Tongue (tissue), 1 donor: ENCODE measurements at regions not wholly inside any gene's neighbourhood (a gene's known extent, or its start where the extent isn't known, plus 50 kb on each side); places are given as distances from the start of the nearest gene placed in this dataset.

Source experiments
- DNase-seq: peaks from one replicate; pipeline ENCODE4 v3.0.0-alpha.2; 2015

DNA sequence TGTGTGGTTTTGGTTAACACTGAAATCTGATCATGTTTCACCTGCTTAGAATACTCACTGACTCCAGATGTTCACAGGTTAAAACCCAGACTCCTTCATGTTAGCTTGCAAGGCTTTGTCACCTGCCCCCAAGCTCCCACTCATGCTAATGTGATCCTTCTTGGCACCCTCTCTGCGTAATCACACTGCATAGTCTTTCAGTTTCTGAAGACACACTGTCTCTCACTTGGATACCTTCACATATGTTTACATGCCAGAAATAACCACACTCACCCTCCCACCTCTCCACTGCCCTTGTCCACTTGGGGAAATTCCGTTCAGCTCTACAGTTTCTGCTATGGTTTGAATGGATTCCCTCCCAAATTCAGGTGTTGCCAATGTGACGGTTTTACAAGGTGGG lies 234.7 kb upstream of the SASH1 start:
- no peak for DNase-seq

DNA sequence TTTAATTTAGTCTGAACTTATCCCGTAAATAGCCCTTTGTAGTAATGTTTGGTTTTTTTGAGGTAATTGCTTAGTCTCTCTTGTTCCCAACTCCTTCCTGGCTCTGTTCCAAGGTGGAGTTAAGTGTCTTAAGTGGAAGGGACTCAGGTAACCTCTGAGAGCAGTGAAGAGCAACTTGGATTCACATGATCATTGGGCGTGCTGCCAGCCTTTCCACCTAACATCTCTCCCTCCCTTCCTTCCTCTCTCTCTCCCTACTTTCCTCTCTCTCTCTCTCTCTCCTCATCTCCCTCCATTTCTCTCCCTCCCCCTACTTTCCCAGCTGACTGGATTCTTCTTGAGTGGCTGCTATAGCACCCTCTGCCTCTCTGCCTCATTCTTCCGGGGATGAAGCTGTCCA lies 232.9 kb upstream of the SASH1 start:
- peak; percentile 81 for DNase-seq

DNA sequence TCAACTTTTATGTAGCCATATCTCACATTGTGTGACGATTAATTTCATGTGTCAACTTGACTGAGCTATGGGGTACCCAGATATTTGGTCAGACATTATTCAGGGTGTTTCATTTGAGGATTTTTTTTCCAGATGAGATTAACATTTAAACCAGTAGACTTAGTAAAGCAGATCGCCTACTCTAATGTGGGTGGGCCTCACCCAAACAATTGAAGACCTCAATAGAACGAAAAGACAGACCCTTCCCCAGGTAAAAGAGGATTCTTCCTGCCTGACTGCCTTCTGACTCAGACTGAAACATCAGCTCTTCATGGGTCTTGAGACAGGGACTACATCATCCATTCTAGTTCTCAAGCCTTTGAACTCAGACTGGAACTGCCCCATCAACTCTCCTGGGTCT lies 231.7 kb upstream of the SASH1 start:
- no peak for DNase-seq

DNA sequence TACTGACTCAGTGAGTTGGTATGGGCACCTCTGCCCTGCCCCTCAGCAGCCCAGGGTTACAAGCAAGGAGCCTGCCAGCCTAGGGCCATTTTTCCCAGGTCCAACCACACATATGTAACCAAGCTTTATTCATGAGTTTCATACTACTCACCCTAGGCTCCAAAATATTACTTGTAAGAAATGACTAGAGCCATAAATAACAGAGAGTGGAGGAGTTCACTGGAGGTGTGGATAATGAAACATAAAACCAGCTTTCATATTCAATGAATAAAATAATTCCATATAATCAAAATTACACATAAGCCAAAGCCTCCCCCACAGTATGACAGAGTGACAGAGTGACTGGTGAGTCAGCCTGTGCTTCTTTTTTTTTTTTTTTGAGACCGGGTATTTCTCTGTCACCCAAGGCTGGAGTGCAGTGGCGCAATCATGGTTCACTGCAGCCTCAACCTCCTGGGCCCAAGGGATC lies 229.8 kb upstream of the SASH1 start:
- DNase-seq: no peak

DNA sequence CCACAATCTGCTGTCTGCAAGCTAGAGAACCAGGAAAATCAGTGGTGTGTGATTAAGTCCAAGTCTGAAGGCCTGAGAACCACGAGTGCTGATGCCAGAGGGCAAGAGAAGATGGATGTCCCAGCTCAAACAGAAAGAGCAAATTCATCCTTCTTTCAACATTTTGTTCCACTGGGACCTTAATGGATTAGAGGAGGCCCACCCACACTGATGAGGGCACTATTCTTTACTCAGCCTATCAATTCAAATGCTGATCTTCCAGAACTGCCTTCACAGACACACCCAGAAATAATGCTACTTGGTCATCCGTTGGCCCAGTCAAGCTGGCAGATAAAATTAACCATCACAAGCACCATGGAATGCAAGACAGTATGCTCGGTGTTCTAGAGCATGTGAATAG lies 226.6 kb upstream of the SASH1 start:
- DNase-seq: no peak

DNA sequence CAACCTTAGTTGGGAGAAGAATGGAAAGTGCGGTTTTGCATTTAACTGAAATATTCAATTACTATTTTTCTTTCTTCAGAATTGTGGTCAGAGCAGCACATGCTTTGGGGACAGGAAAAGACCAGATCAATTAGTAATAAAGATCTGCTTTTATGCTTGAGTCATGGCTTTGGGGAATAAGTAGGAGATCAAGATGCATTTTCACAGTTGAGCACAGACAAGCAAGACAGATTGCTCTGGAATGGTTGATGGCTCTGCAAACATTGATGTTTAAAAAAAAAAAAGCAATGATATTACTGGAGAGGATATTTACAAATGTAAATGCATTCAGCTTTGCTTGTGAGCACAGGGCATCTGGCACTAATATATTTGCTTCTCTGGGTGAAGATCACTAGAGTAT lies 224.4 kb upstream of the SASH1 start:
- DNase-seq: no peak

DNA sequence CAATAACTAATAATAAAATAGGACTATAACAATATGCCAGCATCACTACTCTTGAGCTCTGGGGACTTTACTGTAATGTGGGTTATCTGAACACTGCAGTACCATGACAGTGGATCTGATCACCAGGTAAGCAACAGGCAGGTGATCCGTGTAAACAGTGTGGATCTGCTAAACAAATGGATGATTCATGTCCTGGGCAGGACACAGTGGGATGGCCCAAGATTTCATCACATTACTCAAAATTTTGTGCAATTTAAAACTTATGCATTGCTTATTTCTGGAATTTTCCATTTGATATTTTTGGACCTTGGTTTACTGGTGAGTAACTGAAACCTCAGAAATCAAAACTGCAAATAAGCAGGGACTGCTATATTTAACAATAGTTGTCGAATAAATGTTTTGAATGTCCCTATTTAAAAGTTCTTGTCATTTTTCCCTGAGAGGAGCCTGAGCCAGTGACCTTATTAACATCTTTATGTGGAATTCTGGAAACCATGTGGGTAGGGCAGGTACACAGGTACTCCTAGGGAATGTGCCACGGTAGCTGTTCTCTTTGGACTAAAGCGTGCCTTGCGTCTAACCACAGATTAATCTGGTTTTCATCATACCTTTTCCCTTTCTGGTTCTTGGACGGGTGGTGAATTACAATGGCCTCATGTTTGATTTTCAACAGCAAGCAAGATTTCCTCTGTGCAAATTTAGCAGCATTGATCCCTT lies 214.5 kb upstream of the SASH1 start:
- no peak for DNase-seq

DNA sequence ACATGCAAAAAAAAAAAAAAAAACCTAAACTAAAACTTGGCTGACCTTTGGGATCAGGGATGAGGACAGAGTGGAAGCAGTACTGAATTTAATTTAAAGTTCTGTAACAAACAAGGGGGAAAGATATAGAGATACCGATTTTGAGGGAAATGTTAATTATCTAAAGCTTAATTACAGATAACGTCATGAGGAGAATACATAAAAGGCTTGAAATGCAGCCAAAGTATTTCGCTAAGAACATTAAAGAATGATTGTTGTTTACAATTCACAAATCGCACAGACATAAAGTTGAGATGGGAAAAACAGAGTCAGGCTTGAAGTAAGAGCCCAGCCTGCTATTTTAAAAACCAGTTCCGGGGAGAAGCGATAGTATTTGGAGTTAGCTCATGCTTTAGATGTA lies 208.0 kb upstream of the SASH1 start:
- DNase-seq: no peak

DNA sequence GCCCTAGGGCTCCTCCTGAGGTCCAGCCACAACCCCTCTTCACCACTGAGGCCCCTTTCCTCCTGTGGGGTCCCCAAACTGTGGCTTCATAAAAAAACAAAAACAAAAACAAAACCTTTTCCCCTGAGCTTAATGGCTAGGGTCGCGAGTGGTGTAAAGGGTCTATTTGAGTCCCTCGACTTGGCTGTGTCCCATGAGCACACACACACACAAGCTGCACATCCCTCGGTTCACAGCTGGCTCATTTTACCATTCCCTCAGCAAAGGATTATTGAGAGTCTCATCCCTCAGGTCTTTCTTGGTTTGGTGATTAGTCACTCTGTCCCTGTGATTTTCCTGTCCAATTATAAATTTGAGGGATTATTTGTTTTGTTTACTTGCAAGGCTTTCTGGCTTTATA lies 206.1 kb upstream of the SASH1 start:
- no peak for DNase-seq

DNA sequence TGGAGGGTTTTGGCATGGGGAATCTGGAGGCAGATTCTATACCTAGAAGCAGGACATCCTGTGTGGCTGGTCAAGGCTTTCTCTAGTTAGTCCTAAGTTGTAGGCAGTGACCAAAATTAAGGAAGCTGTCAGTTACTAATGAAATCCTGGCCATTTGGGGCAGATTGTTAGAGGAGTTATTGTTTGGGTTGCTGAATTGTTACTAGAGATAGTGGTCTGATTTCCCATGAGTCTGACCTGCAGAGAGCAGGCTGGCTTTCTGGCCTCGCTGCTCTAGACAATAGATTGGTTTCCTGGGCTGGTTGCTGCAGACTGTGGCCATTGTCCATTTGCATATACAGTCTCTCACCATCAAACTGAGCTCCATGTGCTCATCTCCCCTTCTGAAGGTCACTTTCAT lies 205.0 kb upstream of the SASH1 start:
- no peak for DNase-seq

DNA sequence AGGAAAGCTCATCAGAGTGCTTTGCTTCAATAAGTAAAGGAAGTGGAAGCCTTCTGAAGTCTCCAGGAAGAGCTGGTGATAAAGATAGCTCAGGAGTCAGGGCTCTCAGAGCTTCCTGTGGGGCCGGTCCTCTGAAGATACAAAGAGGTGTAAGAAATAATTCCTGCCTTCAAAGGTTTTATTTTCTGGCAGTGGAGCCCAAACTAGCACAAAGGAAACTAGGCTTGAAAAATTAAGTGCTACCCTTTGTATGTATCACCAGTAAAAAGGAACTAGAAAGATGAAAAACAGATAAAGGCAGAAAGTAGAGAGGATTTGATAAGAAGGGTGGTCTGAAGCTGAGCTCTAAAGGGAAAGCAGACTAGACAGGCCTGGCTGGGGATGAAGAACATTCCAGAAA lies 204.1 kb upstream of the SASH1 start:
- DNase-seq: no peak

DNA sequence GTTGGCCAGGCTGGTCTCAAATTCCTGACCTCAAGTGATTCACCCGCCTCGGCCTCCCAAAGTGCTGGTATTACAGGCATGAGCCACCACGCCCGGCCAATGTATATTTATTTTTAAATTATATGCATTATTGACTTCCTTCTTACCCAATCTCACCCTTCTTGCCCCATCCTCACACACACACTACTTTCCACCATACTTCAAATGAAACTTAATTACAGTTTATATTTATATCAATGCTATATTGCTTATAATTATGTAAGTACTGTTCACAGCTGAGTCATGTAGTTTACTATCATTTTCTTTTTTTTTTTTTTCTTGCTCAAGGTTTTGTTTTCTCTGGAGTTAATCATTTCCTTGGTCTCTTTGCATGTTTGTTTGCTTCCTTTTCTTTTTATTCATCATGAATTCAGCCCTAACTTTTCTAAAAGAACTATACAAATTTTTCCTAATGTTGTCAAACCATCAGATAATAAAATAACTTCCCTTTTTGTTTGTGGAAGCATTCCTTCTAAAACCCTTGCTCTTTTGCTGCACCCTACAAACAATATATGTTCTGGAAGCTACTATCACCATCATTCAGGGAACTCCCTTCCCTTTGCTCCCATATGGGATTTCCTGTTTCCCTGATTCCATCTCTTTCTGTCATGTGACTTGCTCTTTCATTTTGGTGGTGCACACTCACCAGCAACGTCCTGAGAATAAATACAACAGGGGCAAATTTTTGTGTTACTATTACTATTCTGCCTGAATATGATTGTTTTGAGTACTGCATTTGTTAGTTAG lies 201.7 kb upstream of the SASH1 start:
- no peak for DNase-seq

DNA sequence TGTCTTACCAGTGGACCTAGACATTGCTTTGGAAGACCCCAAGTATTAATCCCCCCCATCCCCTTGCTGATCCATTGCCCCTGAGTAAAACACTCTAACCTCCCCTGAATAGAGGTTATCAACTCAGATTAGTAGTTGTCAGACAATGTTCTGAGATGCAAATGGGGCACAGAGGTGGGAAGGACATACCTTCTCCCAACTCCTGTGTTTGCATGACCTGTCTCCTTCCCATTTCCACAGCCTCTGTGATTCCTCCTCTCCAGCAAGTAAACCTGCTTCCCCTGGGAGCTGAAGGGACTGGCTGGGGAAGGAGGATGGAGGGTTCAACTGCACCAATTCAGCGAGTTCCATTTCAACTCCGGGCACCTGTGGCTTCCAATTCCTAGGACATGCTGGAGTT lies 199.8 kb upstream of the SASH1 start:
- no peak for DNase-seq

DNA sequence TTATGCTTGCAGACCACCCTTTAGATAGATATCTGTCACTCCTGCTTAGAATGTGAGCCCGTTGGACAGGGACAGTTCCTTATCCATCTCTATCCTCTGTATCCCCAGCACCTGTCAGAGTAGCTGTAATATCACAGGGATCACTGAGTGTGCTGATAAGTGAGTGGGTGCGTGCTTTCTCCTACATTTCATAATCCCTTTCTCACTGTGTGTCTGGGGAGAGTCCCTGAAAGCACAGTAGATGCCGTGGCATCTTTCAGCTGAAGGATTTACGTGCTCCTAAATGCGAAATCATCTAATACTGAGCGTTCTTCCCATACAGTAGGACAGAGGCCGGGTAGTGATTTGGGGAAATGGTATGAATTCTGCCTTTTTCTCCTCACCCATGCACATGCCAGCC lies 198.9 kb upstream of the SASH1 start:
- DNase-seq: no peak

DNA sequence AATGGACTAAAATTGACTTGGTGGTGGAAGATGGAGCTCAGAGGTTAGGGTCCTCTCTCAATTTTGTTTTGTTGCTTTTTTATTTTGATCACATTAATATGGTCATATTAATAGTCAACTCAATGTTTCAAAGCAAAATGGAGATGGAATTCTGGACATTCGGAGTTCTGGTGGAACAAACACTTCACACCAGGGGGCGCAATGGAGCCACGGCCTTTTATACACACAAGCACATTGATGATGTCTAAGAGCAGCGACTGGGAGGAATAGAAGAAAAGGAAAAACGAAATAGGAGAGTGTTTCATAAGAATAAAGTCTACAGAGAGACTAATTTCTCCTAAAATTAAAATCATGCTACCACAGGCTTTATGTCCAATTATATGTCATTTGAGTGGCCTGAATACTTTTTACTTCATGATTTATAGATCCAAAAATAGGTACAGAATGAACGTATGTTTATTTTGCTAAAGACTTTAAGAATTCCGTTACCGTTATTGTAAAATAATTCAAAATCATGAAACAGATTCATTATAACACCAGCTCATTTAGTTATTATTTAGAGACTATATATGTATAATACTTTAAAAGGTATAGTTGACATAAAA lies 197.6 kb upstream of the SASH1 start:
- peak; percentile 77 for DNase-seq

DNA sequence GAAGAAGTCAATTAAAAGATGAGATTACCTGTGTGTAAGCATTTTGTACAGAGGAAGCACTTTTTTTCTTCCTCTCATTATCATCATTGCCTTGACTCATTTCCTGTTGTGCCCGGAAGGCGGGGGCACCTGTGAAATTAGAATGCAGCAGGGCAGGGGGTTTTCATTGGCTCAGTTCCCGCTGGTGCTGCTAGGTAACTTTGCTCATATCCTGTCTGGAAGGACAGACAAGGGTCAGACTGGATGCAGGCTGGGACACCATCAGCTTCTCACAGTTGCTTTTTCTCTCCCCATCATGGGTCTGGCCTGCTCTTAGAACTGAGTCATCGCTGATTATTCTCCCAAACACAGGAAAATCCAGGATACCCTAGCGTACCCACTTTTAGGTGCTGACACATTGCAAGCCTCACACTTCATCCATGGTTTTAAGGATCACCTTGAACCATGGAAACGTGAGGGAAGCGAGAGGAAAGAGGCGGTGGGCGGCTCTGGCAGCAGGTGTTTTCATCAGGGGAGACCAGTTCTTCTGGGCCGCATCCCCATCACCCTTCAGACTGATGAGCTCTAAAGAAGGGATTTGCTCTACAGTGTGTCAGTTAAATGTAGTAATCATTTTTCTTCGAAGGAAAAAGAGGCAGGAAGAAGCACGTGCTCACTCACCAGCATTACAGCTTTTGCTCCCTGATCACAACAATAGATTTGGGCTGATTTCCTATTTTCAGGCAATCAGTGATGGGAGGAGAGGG lies 195.7 kb upstream of the SASH1 start:
- no peak for DNase-seq

DNA sequence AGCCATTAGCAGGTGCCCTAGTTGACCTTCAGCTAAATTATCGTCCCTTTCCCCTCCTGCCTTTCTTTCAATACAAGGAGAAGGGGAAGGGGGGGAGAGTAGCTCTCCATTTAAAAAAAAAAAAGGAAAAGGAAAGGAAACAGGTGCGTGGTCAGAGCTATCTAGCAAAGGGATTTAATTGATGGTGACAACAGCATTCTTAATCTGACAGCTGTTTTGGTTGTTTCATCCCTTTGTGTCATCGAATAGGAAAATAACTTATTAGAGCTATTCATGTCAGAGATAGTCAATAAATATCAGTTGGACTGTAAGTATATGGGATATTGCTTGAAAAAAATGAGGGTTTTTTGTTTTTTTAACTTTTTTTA lies 195.2 kb upstream of the SASH1 start:
- DNase-seq: no peak

DNA sequence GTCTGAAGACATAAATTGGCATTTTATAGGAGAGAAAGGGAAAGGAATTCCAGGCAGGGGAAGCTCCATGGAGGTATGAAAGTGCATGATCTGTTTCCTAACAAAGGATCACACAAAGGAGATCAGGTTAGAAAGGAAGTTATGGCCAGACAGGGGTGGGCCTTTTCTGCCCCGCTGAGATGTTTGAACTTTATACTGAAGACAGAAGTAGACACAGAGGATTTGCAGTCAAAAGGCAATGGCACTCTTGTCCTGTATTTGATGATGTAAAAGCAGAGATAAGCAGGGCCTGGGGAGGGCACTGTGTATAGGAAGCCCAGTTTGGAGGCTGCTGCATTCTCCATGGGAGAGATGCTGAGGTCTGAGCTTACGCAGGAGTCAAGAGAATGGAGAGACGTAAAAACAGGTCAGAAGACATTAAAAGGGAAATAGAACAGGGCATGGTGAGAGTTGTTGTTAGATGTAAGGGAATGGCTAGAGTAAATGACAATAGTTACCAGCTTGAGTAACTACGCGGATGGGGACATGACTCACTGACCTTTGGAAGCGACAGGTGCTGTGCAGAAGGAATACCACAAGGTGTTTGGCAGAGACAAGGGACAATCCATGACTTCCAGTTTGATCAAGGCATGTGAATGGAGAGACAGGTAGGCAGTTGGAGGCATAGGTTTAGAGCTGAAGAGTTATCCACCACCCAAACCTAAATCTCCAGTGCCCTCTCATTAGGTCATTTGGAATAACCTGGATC lies 190.6 kb upstream of the SASH1 start:
- no peak for DNase-seq

DNA sequence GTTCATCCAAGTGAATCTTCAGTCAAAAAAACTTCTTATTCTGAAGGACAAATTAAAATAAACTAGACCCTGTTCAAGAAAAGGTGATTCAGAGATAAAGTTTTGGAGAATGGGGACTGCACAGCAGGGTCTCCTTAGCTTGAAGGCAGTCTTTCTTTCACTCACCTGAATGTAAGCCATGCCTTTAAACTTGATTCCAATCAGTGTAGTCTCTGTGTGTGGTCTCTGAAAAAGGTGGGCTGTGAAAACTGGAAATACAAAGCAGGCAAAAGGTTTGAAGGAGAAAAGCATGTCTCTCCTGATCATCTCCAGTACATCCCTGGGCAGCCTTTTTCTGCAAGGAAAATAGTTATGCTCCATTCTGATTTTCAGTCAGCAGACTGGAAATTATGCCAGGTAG lies 188.0 kb upstream of the SASH1 start:
- no peak for DNase-seq

DNA sequence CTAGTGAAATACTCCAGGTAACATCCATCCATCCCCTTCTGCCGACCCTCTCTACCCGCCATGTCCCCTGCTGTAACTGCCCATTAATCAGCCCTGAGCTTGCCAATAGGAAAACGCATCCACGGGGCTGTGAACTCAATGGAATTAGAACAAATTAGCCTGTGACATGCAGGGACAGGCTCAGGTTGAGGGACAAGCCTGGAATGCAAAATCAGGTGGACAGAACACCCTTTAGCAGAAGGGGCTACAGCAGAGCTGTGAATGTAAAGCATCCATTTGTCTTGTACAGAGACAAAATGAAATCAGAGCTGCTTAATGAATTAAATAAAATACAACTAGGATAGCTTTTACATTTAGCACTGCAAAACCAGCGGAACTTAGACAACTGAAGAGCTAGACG lies 187.3 kb upstream of the SASH1 start:
- no peak for DNase-seq

DNA sequence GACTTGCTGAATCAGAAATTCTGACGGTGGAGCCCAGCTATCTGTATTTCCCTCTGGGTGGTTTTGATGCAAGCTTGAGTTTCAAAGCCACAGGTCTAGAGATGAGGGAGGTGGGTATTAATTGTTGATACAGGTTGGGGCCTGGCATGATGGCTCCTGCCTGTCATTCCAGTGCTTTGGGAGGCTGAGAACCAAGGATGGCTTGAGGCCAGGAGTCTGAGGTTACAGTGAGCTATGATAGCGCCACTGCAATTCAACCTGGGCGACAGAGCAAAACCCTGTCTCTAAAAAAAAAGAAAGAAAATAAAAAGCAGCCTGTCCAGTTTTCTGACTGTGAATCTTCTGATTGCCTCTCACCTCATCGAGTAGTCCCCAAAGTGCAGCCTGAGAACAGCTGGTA lies 184.8 kb upstream of the SASH1 start:
- DNase-seq: no peak

DNA sequence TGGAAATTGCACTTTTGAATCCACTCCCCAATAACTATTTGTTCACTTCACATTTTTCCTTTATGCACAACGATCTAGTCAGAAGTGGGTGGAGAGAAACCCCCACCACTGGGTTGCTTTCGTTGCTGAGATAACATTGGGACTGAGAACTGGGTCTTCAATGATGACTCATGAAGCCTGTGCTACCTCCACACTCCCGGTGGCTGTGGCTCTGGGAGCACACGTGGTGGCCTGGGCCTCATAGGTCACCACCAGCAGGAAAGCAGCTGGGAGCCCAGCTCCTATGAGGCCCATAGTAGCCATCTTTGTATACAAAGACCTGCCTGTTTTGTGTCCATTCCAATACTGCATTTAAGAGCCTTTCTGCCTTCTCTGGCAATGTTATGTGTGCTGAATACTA lies 178.0 kb upstream of the SASH1 start:
- DNase-seq: no peak
